ENCODE measurements at regions not wholly inside any gene's neighbourhood (a gene's known extent, or its start where the extent isn't known, plus 50 kb on each side); places are given as distances from the start of the nearest gene placed in this dataset.

- no peak for DNase-seq (ENCODE audit: low spot score)
- no peak for FAIRE-seq
Measured at GRCh38 chr2:136407117-136407951, 289.4 kb upstream of the CXCR4 start.

- no peak for FAIRE-seq
- no peak for DNase-seq (ENCODE audit: low spot score)
Measured at GRCh38 chr2:136404925-136405324, 287.0 kb upstream of the CXCR4 start.

- FAIRE-seq, result no peak
- DNase-seq (ENCODE audit: low spot score), result no peak
Measured at GRCh38 chr2:136404176-136404575, 286.2 kb upstream of the CXCR4 start.

- no peak for DNase-seq (ENCODE audit: low spot score)
- FAIRE-seq, result no peak
Measured at GRCh38 chr2:136402281-136402680, 284.3 kb upstream of the CXCR4 start.

GRCh38 chr2:136399667-136400289 lies 281.8 kb upstream of the CXCR4 start:
- DNase-seq (ENCODE audit: low spot score), result no peak
- no peak for FAIRE-seq

- DNase-seq (ENCODE audit: low spot score), result no peak
Measured at GRCh38 chr2:136395582-136395981, 277.6 kb upstream of the CXCR4 start.

GRCh38 chr2:136394136-136395060 lies 276.4 kb upstream of the CXCR4 start:
- FAIRE-seq, result no peak
- no peak for DNase-seq (ENCODE audit: low spot score)

More at GRCh38 chr2:136395582-136395981, 277.6 kb upstream of the CXCR4 start:
- FAIRE-seq, result no peak

GRCh38 chr2:136393514-136393913 lies 275.6 kb upstream of the CXCR4 start:
- FAIRE-seq (no peak), DNase-seq (ENCODE audit: low spot score) (no peak)

- FAIRE-seq (no peak), DNase-seq (ENCODE audit: low spot score) (no peak)
Measured at GRCh38 chr2:136392897-136393505, 275.1 kb upstream of the CXCR4 start.

- FAIRE-seq (no peak), DNase-seq (ENCODE audit: low spot score) (no peak)
Measured at GRCh38 chr2:136389809-136390208, 271.9 kb upstream of the CXCR4 start.

- no peak for DNase-seq (ENCODE audit: low spot score)
- no peak for FAIRE-seq
Measured at GRCh38 chr2:136386046-136386445, 268.1 kb upstream of the CXCR4 start.

GRCh38 chr2:136384531-136385303 lies 266.8 kb upstream of the CXCR4 start:
- FAIRE-seq (no peak), DNase-seq (ENCODE audit: low spot score) (peak; percentile 14)

GRCh38 chr2:136383167-136383566 lies 265.2 kb upstream of the CXCR4 start:
- FAIRE-seq (no peak), DNase-seq (ENCODE audit: low spot score) (no peak)

GRCh38 chr2:136381722-136382633 lies 264.0 kb upstream of the CXCR4 start:
- DNase-seq (ENCODE audit: low spot score) (no peak), FAIRE-seq (no peak)

GRCh38 chr2:136381245-136381644 lies 263.3 kb upstream of the CXCR4 start:
- no peak for FAIRE-seq

GRCh38 chr2:136378712-136379595 lies 261.0 kb upstream of the CXCR4 start:
- no peak for FAIRE-seq
- DNase-seq (ENCODE audit: low spot score), result no peak

More at GRCh38 chr2:136381245-136381644, 263.3 kb upstream of the CXCR4 start:
- no peak for DNase-seq (ENCODE audit: low spot score)

- no peak for DNase-seq (ENCODE audit: low spot score)
- FAIRE-seq, result no peak
Measured at GRCh38 chr2:136377423-136378382, 259.8 kb upstream of the CXCR4 start.

Measured in RCC 7860 (cell line).